Sigmoid colon (tissue), 6 donors: ENCODE measurements at regions not wholly inside any gene's neighbourhood (a gene's known extent, or its start where the extent isn't known, plus 50 kb on each side); places are given as distances from the start of the nearest gene placed in this dataset.
A peak's percentile ranks its signal among the peaks of the same experiment; 100 is the strongest.

Experiments
- DNase-seq: peaks from one replicate; pipeline ENCODE4 v3.0.0-alpha.2; 2019
- H3K27ac ChIP-seq, 4 donors: fragments of 200-600 bp; sonication (generic); one replicate each; pipeline ENCODE4 v1.5.1; 2016 to 2019; ENCODE audit warnings: mild to moderate bottlenecking in 1 of 4
- H3K27me3 ChIP-seq, 3 donors: fragments of 200-600 bp; sonication (generic); one replicate each; pipeline ENCODE4 v1.5.1; 2019; ENCODE audit warnings: mild to moderate bottlenecking in 1 of 3
- H3K36me3 ChIP-seq, 4 donors: fragments of 200-600 bp; sonication (generic); one replicate each; pipeline ENCODE4 v1.5.1; 2016 to 2019
- H3K4me1 ChIP-seq, 4 donors: fragments of 200-600 bp; sonication (generic); one replicate each; pipeline ENCODE4 v1.5.1; 2017 to 2019
- H3K4me3 ChIP-seq, 4 donors: fragments of 200-600 bp; sonication (generic); one replicate each; pipeline ENCODE4 v1.5.1; 2017 to 2019; ENCODE audit warnings: mild to moderate bottlenecking in 2 of 4, moderate library complexity in 1 of 4
- H3K9me3 ChIP-seq, 4 donors: fragments of 200-600 bp in 3 of 4; sonication (generic) in 3 of 4; one replicate each; pipeline versions ENCODE4 v1.5.1 to v1.6.1; 2013 to 2019
- CTCF ChIP-seq, 4 experiments: fragments of 450-650 bp in 3 of 4; fragments of 200-600 bp in 1 of 4; IDR thresholded peaks; one replicate each; pipeline ENCODE4 v1.5.1; 2016 to 2019; ENCODE audit warnings: antibody characterized with exemption in 4 of 4, mild to moderate bottlenecking in 3 of 4, moderate library complexity in 2 of 4
- EP300 ChIP-seq, 4 donors: sonication (generic); formaldehyde crosslinking; IDR thresholded peaks; one replicate each; pipeline ENCODE4 v1.6.1; 2017; ENCODE audit warnings: antibody characterized with exemption in 4 of 4
- POLR2A ChIP-seq, 2 donors: fragments of 450-650 bp; IDR thresholded peaks; one replicate each; pipeline ENCODE4 v1.6.1; 2016; ENCODE audit warnings: antibody characterized with exemption in 2 of 2, mild to moderate bottlenecking in 2 of 2, moderate library complexity in 2 of 2
- POLR2AphosphoS5 ChIP-seq, 4 donors: sonication (generic); formaldehyde crosslinking; IDR thresholded peaks; one replicate each; pipeline ENCODE4 v1.6.1; 2017; ENCODE audit warnings: antibody characterized with exemption in 4 of 4
- WGBS, 2 donors: extraction: QIAGEN DNeasy Blood & Tissue Kit; methylation state at CpG; one replicate each; pipeline ENCODE4 v1.1.7; 2013; 5-methylcytosine and 5-hydroxymethylcytosine counted together
- intact Hi-C: fragments of 100-400 bp; cut with DNase I; formaldehyde crosslinking; loops from one replicate; pipeline ENCODE4 v1.15.1; 2023
- donor health status: healthy with polysubstance abuse.
- donor health status: healthy.

DNA sequence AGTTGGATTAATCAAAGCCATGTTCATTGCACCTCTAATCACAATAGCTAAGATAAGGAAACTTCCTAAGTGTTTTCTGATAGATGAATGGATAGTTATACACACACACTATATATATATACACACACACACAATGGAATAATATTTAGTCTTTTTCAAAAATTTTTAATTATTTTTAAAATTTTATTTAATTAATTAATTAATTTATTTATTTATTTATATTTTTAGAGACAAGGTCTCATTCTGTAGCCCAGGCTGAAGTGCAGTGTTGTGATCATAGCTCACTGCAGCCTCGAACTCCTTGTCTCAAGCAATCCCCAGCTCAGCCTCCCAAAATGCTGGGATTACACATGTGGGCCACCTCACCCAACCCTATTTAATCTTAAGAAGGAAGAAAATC, 481.0 kb upstream of the TNP1 start:
- H3K27me3 ChIP-seq = no peaks in the 10 kb centered on the region
- H3K36me3 ChIP-seq = no peaks in the 10 kb centered on the region
- 60 to 79% methylated on average over 1 of the region's 1 CpG for WGBS, 2 donors
- intact Hi-C loops = no loop called here
- peaks cover 0 to 22% (median 11%) of the 10 kb centered on the region in 4 donors for H3K4me1 ChIP-seq
- H3K4me3 ChIP-seq = no peak overlapping the region
- no peaks in the 10 kb centered on the region for H3K9me3 ChIP-seq
- no peak for DNase-seq
- no peak for TF ChIP-seq POLR2AphosphoS5 (IDR thresholded peaks at IDR 0.05)
- TF ChIP-seq EP300 (IDR thresholded peaks at IDR 0.05) = no peak
- no peak for TF ChIP-seq CTCF (IDR thresholded peaks at IDR 0.05)
- no peak for TF ChIP-seq POLR2A (IDR thresholded peaks at IDR 0.05)
- no peak overlapping the region for H3K27ac ChIP-seq

DNA sequence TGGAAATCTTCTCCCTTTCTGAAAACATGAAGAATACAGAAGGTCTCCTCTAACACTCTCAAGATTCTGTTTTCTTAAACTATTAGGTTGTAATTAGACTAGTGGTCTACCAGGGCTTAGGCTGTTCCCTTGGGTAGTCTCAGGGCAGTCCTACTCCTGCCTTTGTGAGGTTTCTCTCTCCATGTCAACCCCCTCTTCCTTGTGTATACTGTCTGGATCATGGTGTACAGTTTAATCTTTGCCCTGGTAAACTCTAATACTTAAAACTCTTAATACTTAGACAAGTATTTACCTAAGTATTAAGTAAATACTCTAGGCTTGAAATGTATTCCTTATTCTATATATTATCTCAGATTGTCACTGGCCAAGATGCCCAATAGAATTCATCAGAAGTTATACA, 480.3 kb upstream of the TNP1 start:
- H3K4me3 ChIP-seq = no peak overlapping the region
- TF ChIP-seq POLR2A (IDR thresholded peaks at IDR 0.05) = no peak
- no peak for TF ChIP-seq POLR2AphosphoS5 (IDR thresholded peaks at IDR 0.05)
- TF ChIP-seq CTCF (IDR thresholded peaks at IDR 0.05) = no peak
- TF ChIP-seq EP300 (IDR thresholded peaks at IDR 0.05) = no peak
- H3K4me1 ChIP-seq = peaks cover 0 to 22% (median 11%) of the 10 kb centered on the region in 4 donors
- H3K27ac ChIP-seq = peak overlapping the region in 3 of 4 donors; percentile 6 to 67 (median 65)
- H3K9me3 ChIP-seq = no peaks in the 10 kb centered on the region
- no peaks in the 10 kb centered on the region for H3K27me3 ChIP-seq
- intact Hi-C loops = no loop called here
- no peak for DNase-seq
- H3K36me3 ChIP-seq = no peaks in the 10 kb centered on the region

DNA sequence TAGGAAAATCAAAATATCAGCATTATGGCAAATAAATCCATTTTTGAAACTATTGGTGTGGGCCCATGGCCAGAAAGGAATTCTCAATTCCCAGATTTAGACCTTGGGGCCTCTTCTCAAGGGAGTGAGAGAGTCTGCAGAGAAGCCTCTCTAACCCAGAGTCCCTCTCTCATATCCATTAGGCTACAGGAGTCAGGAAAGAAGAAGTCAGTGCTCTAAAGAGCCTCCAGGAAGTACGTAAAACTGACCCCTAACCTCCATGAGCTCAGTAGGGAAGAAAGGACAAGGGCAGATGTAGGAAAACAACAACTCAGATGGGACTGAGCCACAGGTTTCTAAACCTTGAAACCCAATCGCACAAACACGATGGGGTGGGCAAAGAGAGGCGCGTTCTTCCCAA, 479.9 kb upstream of the TNP1 start:
- 90 to 93% methylated on average over 5 of the region's 5 CpGs for WGBS, 2 donors
- Histone ChIP-seq H3K27me3 (no peaks in the 10 kb centered on the region), H3K9me3 (no peaks in the 10 kb centered on the region), H3K27ac (peak overlapping the region; percentile 6 to 67 (median 52)), H3K36me3 (no peaks in the 10 kb centered on the region), H3K4me3 (no peak overlapping the region), H3K4me1 (peaks cover 0 to 22% (median 11%) of the 10 kb centered on the region in 4 donors)
- TF ChIP-seq POLR2AphosphoS5 (IDR thresholded peaks at IDR 0.05) (no peak), CTCF (IDR thresholded peaks at IDR 0.05) (no peak), EP300 (IDR thresholded peaks at IDR 0.05) (no peak), POLR2A (IDR thresholded peaks at IDR 0.05) (no peak)
- intact Hi-C loops = loop anchor here (5.0 kb wide), 1 partner anchor 647 kb away; no protein-coding TSS in a partner anchor
- DNase-seq = no peak

DNA sequence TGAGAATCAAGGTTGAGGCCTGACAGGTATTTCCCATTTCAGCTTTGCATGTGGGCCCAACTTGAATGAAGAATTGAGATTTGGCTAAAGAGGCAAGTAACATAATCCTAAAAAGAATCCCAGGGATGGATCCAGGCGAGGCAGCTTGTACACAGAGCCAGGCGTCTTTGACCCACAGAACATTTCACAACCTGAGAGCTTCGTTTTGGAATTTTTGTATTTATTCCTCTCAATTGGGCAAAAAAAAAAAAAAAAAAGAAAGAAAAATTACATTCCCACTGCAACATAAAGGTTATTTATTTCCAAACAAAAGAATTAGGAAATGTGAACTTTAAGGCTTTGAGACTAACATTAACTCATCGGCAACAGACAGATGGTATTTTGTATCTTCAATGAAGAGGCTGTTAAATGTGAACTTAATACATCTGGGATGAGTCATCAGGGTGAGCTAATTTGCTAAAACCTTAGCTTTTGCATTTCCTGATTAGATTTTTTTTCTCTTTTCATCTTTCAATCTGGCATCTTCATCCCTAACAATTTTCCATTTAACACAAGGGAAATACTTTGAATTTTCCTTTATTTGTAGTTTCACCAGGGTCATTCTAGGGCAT, 478.5 kb upstream of the TNP1 start:
- WGBS, 2 donors = 70 to 76% methylated on average over 4 of the region's 4 CpGs
- H3K27ac ChIP-seq = peak overlapping the region; percentile 39 to 67 (median 59)
- peak in 3 of 4 donors; percentile 48 to 64 (median 50) for TF ChIP-seq POLR2AphosphoS5 (IDR thresholded peaks at IDR 0.05)
- TF ChIP-seq CTCF (IDR thresholded peaks at IDR 0.05) = no peak
- no peak for TF ChIP-seq POLR2A (IDR thresholded peaks at IDR 0.05)
- TF ChIP-seq EP300 (IDR thresholded peaks at IDR 0.05) = no peak
- H3K36me3 ChIP-seq = no peaks in the 10 kb centered on the region
- H3K27me3 ChIP-seq = no peaks in the 10 kb centered on the region
- peaks cover 0 to 27% (median 15%) of the 10 kb centered on the region in 4 donors for H3K4me1 ChIP-seq
- H3K9me3 ChIP-seq = no peaks in the 10 kb centered on the region
- DNase-seq = peak; percentile 78
- no peak overlapping the region for H3K4me3 ChIP-seq
- intact Hi-C loops = loop anchor here (5.0 kb wide), 1 partner anchor 646 kb away; no protein-coding TSS in a partner anchor
